Neural cell (in vitro differentiated cells): ENCODE measurements at regions not wholly inside any gene's neighbourhood (a gene's known extent, or its start where the extent isn't known, plus 50 kb on each side); places are given as distances from the start of the nearest gene placed in this dataset.

Experiments used
- H2AFZ ChIP-seq: fragments of 200-600, 300-800 bp; sonication (generic), shearing (Covaris generic); 2 replicates; pipeline ENCODE4 v1.6.0; 2014; ENCODE audit warnings: low read depth, mild to moderate bottlenecking, antibody characterized with exemption, low read length, moderate library complexity
- H3F3A ChIP-seq: fragments of 200-600 bp; shearing (Covaris generic); 2 replicates; pipeline ENCODE4 v1.6.1; 2016; ENCODE audit warnings: mild to moderate bottlenecking, moderate library complexity, mixed read lengths, antibody characterized with exemption, low read length; ENCODE audit not compliant: insufficient read depth, poor library complexity, severe bottlenecking
- H3K27ac ChIP-seq: fragments of 200-600, 300-800 bp; sonication (generic), shearing (Covaris generic); 2 replicates; pipeline ENCODE4 v1.5.1; 2014; ENCODE audit warnings: mild to moderate bottlenecking, low read length, moderate library complexity
- H3K27me3 ChIP-seq: fragments of 300-800, 200-600 bp; sonication (generic), shearing (Covaris generic); 2 replicates; pipeline ENCODE4 v1.6.0; 2014; ENCODE audit warnings: mild to moderate bottlenecking, low read depth, low read length, moderate library complexity; ENCODE audit not compliant: insufficient read depth
- H3K36me3 ChIP-seq: fragments of 300-800, 200-600 bp; sonication (generic), shearing (Covaris generic); 2 replicates; pipeline ENCODE4 v1.5.1; 2014; ENCODE audit warnings: mild to moderate bottlenecking, antibody characterized with exemption, low read length, moderate library complexity; ENCODE audit not compliant: insufficient read depth
- H3K4me2 ChIP-seq: fragments of 300-800, 200-600 bp; sonication (generic), shearing (Covaris generic); 2 replicates; pipeline ENCODE4 v1.6.0; 2014; ENCODE audit warnings: mild to moderate bottlenecking, low read length
- H3K4me3 ChIP-seq: fragments of 300-800, 200-600 bp; sonication (generic), shearing (Covaris generic); 2 replicates; pipeline ENCODE4 v1.5.1; 2014; ENCODE audit warnings: mild to moderate bottlenecking, low read length, moderate library complexity
- H3K79me2 ChIP-seq: fragments of 200-600 bp; shearing (Covaris generic); replicated peaks from 2 replicates; pipeline ENCODE4 v1.6.0; 2014; ENCODE audit warnings: mild to moderate bottlenecking, low read length, moderate library complexity; ENCODE audit not compliant: insufficient read depth
- H3K9ac ChIP-seq: fragments of 300-800, 200-600 bp; sonication (generic), shearing (Covaris generic); 2 replicates; pipeline ENCODE4 v1.6.1; 2016; ENCODE audit warnings: mild to moderate bottlenecking, low read length, mixed read lengths
- H3K9me2 ChIP-seq: fragments of 200-600 bp; shearing (Covaris generic); 2 replicates; pipeline ENCODE4 v1.6.1; 2016; ENCODE audit warnings: mild to moderate bottlenecking, low read length, mixed read lengths; ENCODE audit not compliant: insufficient read depth
- H3K9me3 ChIP-seq: fragments of 200-600, 300-800 bp; sonication (generic), shearing (Covaris generic); 2 replicates; pipeline ENCODE4 v1.6.1; 2016; ENCODE audit warnings: mild to moderate bottlenecking, mixed run types, low read length, moderate library complexity, mixed read lengths
- H4K20me1 ChIP-seq: fragments of 200-600 bp; shearing (Covaris generic); 2 replicates; pipeline ENCODE4 v1.6.1; 2016; ENCODE audit warnings: mild to moderate bottlenecking, mixed run types; ENCODE audit not compliant: insufficient read depth
- CTCF ChIP-seq: fragments of 450-650 bp; IDR thresholded peaks from 2 replicates; pipeline ENCODE4 v1.5.1; 2014; ENCODE audit warnings: antibody characterized with exemption, mild to moderate bottlenecking, moderate library complexity; ENCODE audit not compliant: poor library complexity, severe bottlenecking
- EP300 ChIP-seq: fragments of 450-650 bp; conservative IDR thresholded peaks from 2 replicates; pipeline ENCODE4 v1.6.1; 2014; ENCODE audit warnings: antibody characterized with exemption, mild to moderate bottlenecking, moderate library complexity; ENCODE audit not compliant: poor library complexity, severe bottlenecking
- EZH2 ChIP-seq: fragments of 200-600, 300-800 bp; shearing (Covaris generic), sonication (generic); IDR thresholded peaks from 2 replicates; pipeline ENCODE4 v1.6.1; 2014; ENCODE audit warnings: antibody characterized with exemption, low read length, borderline replicate concordance, mild to moderate bottlenecking; ENCODE audit not compliant: insufficient read depth, poor library complexity, severe bottlenecking
- MXI1 ChIP-seq: fragments of 450-650 bp; conservative IDR thresholded peaks from 2 replicates; pipeline ENCODE4 v1.6.1; 2014; ENCODE audit warnings: antibody characterized with exemption, mild to moderate bottlenecking; ENCODE audit not compliant: poor library complexity, severe bottlenecking
- POLR2AphosphoS5 ChIP-seq: IDR thresholded peaks from 2 replicates; pipeline ENCODE4 v1.6.1; 2012
- RAD21 ChIP-seq: fragments of 450-650 bp; conservative IDR thresholded peaks from 2 replicates; pipeline ENCODE4 v1.6.1; 2014; ENCODE audit warnings: antibody characterized with exemption, mild to moderate bottlenecking, moderate library complexity
- REST ChIP-seq: IDR thresholded peaks from 2 replicates; pipeline ENCODE4 v1.6.1; 2012; ENCODE audit warnings: borderline replicate concordance
- SMC3 ChIP-seq: fragments of 450-650 bp; conservative IDR thresholded peaks from 2 replicates; pipeline ENCODE4 v1.6.1; 2014; ENCODE audit warnings: antibody characterized with exemption, mild to moderate bottlenecking, moderate library complexity; ENCODE audit not compliant: poor library complexity
- TAF1 ChIP-seq: IDR thresholded peaks from 2 replicates; pipeline ENCODE4 v1.6.1; 2012; ENCODE audit warnings: low read depth

DNA sequence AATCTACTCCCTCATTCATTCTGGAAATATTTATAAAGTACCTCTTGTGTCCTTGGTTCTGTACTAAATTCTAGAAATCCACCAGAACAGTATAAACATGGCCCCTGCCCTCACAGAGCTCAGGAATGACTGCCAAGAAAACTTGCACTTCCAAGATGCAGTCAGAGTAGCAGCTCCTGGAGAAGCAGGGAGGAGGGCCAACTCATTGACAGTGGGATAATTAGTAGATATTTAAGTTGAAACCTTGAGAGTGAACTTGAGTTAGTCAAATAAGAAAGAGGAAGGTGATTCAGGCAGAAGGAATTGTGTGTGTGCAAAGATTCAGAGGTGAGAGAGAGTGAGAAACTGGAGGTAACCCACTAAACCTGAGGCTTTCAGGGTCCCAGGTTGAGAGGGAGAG is 182.2 kb upstream of the INHBA start:
- Histone ChIP-seq H3F3A (no peaks in the 10 kb centered on the region), H3K9ac (no peak overlapping the region), H3K79me2 (no peaks in the 10 kb centered on the region), H3K4me3 (no peak overlapping the region), H4K20me1 (no peaks in the 10 kb centered on the region), H2AFZ (no peak overlapping the region), H3K9me3 (no peaks in the 10 kb centered on the region), H3K27ac (no peak overlapping the region), H3K9me2 (no peaks in the 10 kb centered on the region), H3K4me2 (no peak overlapping the region), H3K27me3 (no peaks in the 10 kb centered on the region), H3K36me3 (no peaks in the 10 kb centered on the region)
- TF ChIP-seq REST (no peak), EP300 (no peak), EZH2 (no peak), SMC3 (no peak), RAD21 (no peak), MXI1 (no peak), TAF1 (no peak), POLR2AphosphoS5 (no peak), CTCF (no peak)

GRCh38 chr7:41882745-41883420 is 180.0 kb upstream of the INHBA start:
- no peaks in the 10 kb centered on the region for H3K36me3 ChIP-seq
- H3F3A ChIP-seq = no peaks in the 10 kb centered on the region

More at GRCh38 chr7:41882745-41883420, 180.0 kb upstream of the INHBA start:
- Histone ChIP-seq H3K4me2 (no peak overlapping the region), H3K4me3 (no peak overlapping the region), H2AFZ (no peak overlapping the region), H3K27me3 (no peaks in the 10 kb centered on the region), H3K27ac (no peak overlapping the region), H4K20me1 (no peaks in the 10 kb centered on the region), H3K9ac (no peak overlapping the region), H3K9me2 (no peaks in the 10 kb centered on the region), H3K9me3 (no peaks in the 10 kb centered on the region), H3K79me2 (no peaks in the 10 kb centered on the region)
- TF ChIP-seq MXI1 (no peak), SMC3 (no peak), EZH2 (no peak), REST (no peak), TAF1 (no peak), POLR2AphosphoS5 (no peak), CTCF (no peak), EP300 (no peak), RAD21 (no peak)
